NOMO-1 treated with DMSO at 0.1 percent for 48 hours (cell line): ENCODE measurements at regions not wholly inside any gene's neighbourhood (a gene's known extent, or its start where the extent isn't known, plus 50 kb on each side); places are given as distances from the start of the nearest gene placed in this dataset.
"Not testable (repeated sequence)": the region's sequence is repeated elsewhere in the genome, so short reads cannot be mapped to it uniquely, and the experiment has no call there.

Experiments used
- DNase-seq: peaks from one replicate; lab custom pipeline; 2025; ENCODE audit not compliant: unreplicated experiment; lab: John Stamatoyannopoulos, UW

DNA sequence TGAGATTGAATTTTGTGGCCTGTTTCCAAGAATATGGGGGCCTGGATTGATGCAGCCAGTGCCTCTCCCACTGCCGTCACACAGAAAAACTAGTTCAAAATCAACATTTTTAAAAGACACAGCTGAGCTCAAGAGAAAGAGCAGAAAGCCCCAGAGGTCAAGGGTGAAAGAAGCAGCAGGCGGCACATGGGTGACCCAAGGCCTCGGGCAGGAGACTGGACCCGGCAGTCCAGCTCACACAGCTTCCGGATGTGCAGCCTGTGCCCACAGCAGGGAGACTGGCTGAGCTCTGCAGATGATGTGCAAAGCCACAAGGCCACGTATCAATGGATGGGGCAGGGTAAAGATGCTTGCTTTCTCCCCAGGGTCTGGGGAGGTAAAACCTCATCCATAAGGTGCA lies 50.4 kb upstream of the RNF32 start:
- DNase-seq: no peak

DNA sequence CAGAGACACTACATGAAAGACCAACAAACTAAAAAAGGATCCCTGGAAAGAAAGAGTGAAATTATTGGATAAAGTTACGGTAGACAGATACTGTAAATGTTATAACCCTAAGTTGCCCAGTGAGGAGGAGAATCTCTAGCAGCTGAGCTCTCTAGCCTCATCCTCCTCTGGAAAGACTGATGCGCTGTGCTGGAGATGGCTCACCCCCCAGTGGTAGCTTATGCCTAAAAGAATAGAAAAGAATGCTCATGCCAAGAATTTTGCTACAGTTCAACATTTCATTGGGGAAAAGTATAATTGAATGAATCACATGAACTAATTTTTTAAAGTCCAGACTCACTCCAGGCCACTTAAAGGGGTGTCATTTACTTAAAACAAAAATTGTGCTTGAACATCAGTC lies 50.8 kb upstream of the RNF32 start:
- no peak for DNase-seq

DNA sequence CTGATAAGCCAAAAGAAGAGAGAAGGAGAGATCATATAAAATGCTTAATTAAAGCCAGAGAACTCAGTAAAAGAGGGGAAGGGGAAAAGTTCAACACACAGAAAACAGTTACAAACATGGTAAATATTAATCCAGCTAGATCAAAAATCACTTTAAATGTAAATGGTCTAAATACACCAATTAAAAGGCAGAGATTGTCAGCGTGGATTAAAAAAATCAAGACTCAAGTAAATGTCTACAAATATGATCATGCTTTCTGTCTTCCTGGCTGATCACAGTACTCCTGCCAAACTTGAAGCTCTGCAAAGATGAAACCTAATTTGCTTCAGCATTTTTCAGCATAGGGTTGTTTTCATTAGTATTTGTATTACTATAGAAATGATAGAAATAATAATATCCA lies 54.6 kb upstream of the RNF32 start:
- DNase-seq: no peak

GRCh38 chr7:156585025-156585648 lies 55.4 kb upstream of the RNF32 start:
- no peak for DNase-seq

DNA sequence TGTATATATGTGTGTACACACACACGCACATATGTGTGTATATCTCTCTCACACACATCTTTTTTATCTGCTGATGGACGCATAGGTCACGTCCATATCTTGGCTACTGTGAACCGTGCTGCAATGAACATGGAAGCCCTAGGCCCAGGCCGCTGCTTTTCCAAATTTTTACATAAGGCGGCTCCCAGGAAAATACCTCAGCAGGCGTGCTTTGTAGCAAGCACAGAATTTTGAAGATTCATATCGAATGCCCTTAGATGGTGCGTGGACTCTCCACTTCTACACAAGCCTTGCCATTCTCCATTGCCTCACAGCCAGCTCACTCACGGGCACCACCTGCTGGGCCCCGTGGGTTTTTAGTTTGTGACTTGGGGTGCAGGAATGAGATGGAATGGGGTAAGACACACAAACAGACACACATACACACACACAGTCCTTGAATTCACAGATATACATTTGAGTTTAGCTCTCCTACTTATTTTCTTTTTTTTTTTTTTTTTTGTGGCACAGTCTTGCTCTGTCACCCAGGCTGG lies 57.9 kb upstream of the RNF32 start:
- DNase-seq: no peak

DNA sequence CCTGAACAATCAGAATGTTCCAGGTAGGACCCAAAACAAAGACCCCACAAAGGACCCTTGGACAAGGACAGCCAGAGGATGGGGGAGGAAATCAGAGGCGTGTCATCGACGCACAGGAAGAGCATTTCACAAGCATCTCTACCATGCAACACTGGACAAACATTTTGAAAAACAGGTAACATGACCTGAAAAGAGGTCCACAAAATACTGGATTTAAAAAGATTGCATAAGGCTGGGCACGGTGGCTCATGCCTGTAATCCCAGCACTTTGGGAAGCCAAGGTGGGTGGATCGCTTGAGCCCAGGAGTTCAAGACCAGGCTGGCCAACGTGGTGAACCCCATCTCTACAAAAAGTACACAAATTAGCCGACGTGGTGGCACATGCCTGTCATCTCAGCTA lies 60.5 kb upstream of the RNF32 start:
- DNase-seq: no peak

DNA sequence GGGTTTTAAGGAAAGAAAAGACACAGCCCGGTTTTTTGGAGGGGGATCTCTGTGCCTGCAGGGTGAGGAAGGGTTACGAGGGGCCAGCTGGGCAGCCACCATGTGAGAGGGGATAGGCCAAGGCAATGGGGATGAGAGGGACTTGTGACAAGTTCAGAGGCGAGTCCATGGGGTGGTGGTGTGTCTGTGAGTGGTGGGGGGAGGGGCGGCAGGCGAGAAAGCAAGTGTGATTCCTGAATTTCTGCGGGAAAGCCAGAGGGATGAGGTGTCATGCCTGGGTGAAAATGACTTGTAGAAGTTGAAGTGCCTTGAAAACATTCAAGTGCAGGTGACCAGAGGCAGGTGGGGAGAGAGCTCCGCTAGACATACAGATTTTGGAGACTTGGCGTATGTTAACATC lies 61.0 kb upstream of the RNF32 start:
- no peak for DNase-seq

DNA sequence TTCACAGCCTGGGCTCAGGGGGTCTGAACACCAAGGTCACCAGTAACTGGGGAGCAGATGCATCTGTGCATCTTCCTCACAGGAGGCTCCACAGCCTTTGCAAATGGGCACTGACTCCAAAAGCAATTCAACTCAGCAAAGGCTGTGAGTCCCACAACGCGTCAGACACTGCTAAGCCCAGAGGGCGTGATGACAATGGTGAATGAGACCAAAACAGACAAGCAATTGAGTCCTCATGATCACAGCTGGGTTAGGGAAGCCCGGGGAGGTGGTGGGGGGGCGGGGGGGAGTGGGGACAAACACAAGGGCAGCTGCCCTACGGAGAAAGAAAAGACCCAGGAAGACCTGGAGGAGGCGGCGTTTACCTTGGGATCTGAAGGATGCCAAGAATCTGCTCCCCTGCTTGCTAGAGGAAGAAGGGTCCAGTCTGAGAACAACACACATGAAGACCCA lies 61.6 kb upstream of the RNF32 start:
- DNase-seq: no peak

DNA sequence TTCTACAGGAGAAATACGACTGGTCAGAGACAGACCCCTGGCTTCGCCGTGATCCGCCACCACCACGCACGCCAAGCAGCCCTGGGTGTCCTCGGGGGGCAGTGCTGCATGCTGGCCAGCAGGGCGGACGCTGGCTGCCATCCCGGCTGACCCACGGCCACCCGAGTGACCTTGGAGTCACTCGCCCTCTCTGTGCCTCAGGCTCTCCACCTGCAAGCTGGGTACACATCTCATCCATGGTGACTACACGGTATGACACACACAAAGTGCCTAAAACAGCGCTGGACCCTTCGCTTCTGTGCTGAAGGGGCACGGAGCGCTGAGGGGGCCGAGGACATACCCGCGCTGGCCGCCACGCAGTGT lies 62.0 kb upstream of the RNF32 start:
- DNase-seq: no peak

- no peak for DNase-seq
Measured at GRCh38 chr7:156577645-156578577, 62.7 kb upstream of the RNF32 start.

GRCh38 chr7:156576216-156577058 lies 64.1 kb upstream of the RNF32 start:
- no peak for DNase-seq

GRCh38 chr7:156568258-156568657 lies 72.3 kb upstream of the RNF32 start:
- no peak for DNase-seq

GRCh38 chr7:156566812-156567549 lies 73.6 kb upstream of the RNF32 start:
- no peak for DNase-seq

GRCh38 chr7:156565002-156565401 lies 75.6 kb upstream of the RNF32 start:
- not testable (repeated sequence) for DNase-seq

GRCh38 chr7:156560696-156561095 lies 79.9 kb upstream of the RNF32 start:
- no peak for DNase-seq

DNA sequence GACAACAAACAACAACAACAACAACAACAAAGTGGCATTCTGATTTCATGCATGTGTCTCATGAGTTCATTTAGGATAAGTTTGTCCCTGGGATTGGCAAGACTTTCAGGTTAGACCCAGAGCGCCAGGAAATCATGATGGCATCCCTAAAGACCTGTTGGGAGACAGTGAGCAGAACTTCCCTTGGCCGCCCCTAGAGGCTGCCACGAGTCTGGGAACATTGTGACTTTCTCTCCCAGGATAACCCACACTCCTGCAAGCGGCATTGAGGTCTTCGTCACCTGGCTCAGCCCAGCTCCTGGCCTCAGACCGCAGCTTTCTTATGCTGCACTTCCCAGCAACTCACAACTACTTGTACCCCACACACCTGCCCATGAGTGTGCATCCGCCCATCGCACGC lies 80.5 kb upstream of the RNF32 start:
- DNase-seq: no peak

DNA sequence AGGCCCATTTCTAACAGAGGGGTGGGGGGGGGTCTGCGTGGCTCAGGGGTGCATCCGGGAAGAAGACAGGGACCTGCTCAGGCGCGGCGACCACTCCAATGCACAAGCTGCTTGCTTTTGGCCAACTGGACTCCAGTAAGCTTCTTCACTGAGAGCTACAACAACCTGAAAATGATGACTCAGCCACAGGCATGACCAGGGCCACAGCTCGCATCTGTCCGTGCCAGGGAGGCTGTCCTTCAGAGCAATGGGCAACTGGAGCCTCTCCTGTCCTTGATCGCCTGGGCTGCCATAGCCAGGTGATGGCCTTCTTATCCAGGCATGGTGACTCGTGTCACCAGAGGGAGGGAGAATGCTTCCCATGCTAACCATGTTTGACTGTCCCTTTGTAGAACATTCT lies 81.6 kb upstream of the RNF32 start:
- DNase-seq: no peak

GRCh38 chr7:156558198-156558597 lies 82.4 kb upstream of the RNF32 start:
- DNase-seq: no peak

DNA sequence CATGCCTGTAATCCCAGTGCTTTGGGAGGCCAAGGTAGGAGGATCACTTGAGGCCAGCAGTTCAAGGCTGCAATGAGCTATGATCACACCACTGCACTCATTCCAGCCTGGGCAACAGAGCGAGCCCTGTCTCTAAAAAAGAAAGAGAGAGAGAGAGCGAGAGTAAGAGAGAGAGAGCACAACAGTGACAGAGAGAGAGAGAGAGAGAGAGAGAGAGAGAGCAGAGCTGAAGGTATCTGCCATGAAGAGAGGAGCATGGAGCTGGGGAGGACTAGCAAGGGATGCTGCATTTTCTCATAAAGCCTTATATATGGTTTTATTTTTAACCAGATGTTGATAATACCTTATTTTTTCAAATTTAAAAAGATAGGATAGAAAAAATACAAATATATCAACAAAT lies 84.5 kb upstream of the RNF32 start:
- DNase-seq: no peak

- no peak for DNase-seq
Measured at GRCh38 chr7:156554488-156554887, 86.1 kb upstream of the RNF32 start.

DNA sequence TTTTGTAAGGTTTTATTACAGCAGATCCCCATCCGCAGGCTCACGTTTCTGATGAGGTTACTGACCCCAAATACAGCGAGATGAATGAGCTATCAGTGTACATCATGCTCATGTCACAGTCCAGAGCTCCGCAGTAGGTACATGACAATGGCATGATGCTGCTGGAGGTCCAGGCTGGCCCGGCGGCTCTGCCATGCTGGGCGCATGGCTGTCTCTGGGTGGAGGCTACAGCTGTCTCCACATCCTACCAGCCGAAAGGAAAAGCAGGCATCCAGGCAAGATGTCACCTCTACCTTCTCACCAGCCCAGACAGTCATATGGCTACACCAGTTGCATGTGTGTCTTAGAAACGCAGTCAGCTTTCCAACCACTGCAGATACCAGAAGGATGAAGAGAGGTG lies 90.9 kb upstream of the RNF32 start:
- DNase-seq: no peak
